A549 (cell line): ENCODE measurements at regions not wholly inside any gene's neighbourhood (a gene's known extent, or its start where the extent isn't known, plus 50 kb on each side); places are given as distances from the start of the nearest gene placed in this dataset.

ENCODE experiments used
- CTCF ChIP-seq: fragments of >200 bp; sonication (Bioruptor Twin); formaldehyde crosslinking; IDR thresholded peaks from 3 replicates; pipeline ENCODE4 v1.5.1; 2016
- FOSL2 ChIP-seq, 2 experiments: fragments of 450-650 bp in 1 of 2; fragments of >200 bp in 1 of 2; sonication (Bioruptor Twin) in 1 of 2; formaldehyde crosslinking; IDR thresholded peaks; 2 replicates each; pipeline versions ENCODE4 v1.5.0 to v1.6.1; 2016 to 2020; ENCODE audit warnings: mild to moderate bottlenecking in 1 of 2, moderate library complexity in 1 of 2
- NR3C1 ChIP-seq: fragments of >200 bp; sonication (Bioruptor Twin); formaldehyde crosslinking; IDR thresholded peaks from 3 replicates; pipeline ENCODE4 v1.6.1; 2017
- POLR2A ChIP-seq: IDR thresholded peaks from 2 replicates; pipeline ENCODE4 v1.6.1; 2012; ENCODE audit warnings: mild to moderate bottlenecking, low read length
- RAD21 ChIP-seq, 2 experiments: fragments of >200 bp in 1 of 2; sonication (Bioruptor Twin) in 1 of 2; formaldehyde crosslinking in 1 of 2; IDR thresholded peaks in 1 of 2; conservative IDR thresholded peaks in 1 of 2; 2 replicates in 1 of 2; 3 replicates in 1 of 2; pipeline ENCODE4 v1.6.1; 2012 to 2018; ENCODE audit warnings: inconsistent platforms in 1 of 2
- ZSCAN20 ChIP-seq: fragments of 250-450 bp; sonication (Bioruptor Pico); IDR thresholded peaks from 2 replicates; pipeline ENCODE4 v1.8.0; 2022; ENCODE audit warnings: mild to moderate bottlenecking, moderate library complexity

- TF ChIP-seq NR3C1 (no peak), FOSL2 (IDR thresholded peaks at IDR 0.05) (no peak), FOSL2 (CRISPR knock-in tag; IDR thresholded peaks at IDR 0.05) (no peak), CTCF (no peak), RAD21 (conservative IDR thresholded peaks at IDR 0.05 in 1 of 2, IDR thresholded peaks at IDR 0.05 in 1 of 2) (no peak), POLR2A (no peak), ZSCAN20 (CRISPR knock-in tag) (no peak)
These were observed 194.0 kb downstream of the SOD2 start for GRCh38 chr6:159499034-159499433.
